ENCODE measurements at regions not wholly inside any gene's neighbourhood (a gene's known extent, or its start where the extent isn't known, plus 50 kb on each side); places are given as distances from the start of the nearest gene placed in this dataset.

DNA sequence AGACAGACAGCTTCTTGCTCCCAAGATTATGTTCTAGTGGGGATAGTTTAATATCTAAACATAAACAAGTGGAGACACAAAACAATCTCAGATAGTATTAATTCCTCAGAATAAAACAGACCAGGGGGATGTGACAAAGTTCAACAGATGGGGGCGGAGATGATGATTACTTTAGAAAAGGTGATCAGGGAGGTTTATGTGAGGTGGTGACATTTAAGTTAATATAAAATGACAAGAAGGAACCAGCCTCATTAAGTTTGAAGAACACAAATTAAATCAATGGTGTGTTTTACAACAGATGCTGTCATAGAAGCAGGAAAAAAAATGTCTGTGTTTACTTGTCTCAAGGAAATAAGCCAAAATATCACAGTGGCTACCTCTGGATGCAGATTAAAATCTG, 119.6 kb upstream of the HMHB1 start:
- TF ChIP-seq CTCF (IDR thresholded peaks at IDR 0.05): no peak
- no peak for TF ChIP-seq POLR2A (IDR thresholded peaks at IDR 0.05)

Measured in body of pancreas (tissue), 4 donors.